GM10248 (cell line): ENCODE measurements at regions not wholly inside any gene's neighbourhood (a gene's known extent, or its start where the extent isn't known, plus 50 kb on each side); places are given as distances from the start of the nearest gene placed in this dataset.

Experiments used
- CTCF ChIA-PET: fragments of 300-600 bp; sonication (Branson Sonifier 250); formaldehyde crosslinking; extraction: SDS; loops from one replicate; lab custom pipeline; 2021; ENCODE audit warnings: antibody characterized with exemption; lab: Yijun Ruan, JAX
- POLR2A ChIA-PET: fragments of 350-650 bp; sonication (Branson Sonifier 250); formaldehyde crosslinking; extraction: SDS; loops from one replicate; lab custom pipeline; 2020; ENCODE audit warnings: antibody characterized with exemption; lab: Yijun Ruan, JAX
- DNase-seq: peaks from one replicate; pipeline ENCODE4 v3.0.0; 2012; ENCODE audit errors: extremely low spot score
- CTCF ChIP-seq: IDR thresholded peaks from 2 replicates; pipeline ENCODE4 v1.5.1; 2012; ENCODE audit warnings: mild to moderate bottlenecking, low read depth; ENCODE audit errors: extremely low read depth, missing control alignments, control extremely low read depth

GRCh38 chr10:130394832-130395231 lies 258.6 kb downstream of the GLRX3 start:
- ChIA-PET CTCF (no interaction called here), POLR2A (no interaction called here)
- no peak for DNase-seq
- TF ChIP-seq CTCF, result no peak

- POLR2A ChIA-PET, result no interaction called here
- CTCF ChIA-PET, result no interaction called here
- no peak for TF ChIP-seq CTCF
- no peak for DNase-seq
Observed at GRCh38 chr10:130395248-130395936, 259.2 kb downstream of the GLRX3 start.

GRCh38 chr10:130396044-130396443 lies 259.9 kb downstream of the GLRX3 start:
- ChIA-PET POLR2A (no interaction called here), CTCF (no interaction called here)
- no peak for TF ChIP-seq CTCF
- DNase-seq, result no peak

- POLR2A ChIA-PET, result no interaction called here
- CTCF ChIA-PET, result no interaction called here
- DNase-seq, result no peak
- TF ChIP-seq CTCF, result no peak
Observed at GRCh38 chr10:130398090-130398994, 262.2 kb downstream of the GLRX3 start.

- ChIA-PET POLR2A (no interaction called here), CTCF (interaction anchor here (2.1 kb wide), 1 partner anchor 9 kb away, joined by 4 read pairs; no protein-coding TSS in a partner anchor)
- no peak for TF ChIP-seq CTCF
- DNase-seq, result no peak
Observed at GRCh38 chr10:130399425-130399950, 263.3 kb downstream of the GLRX3 start.

GRCh38 chr10:130400890-130401289 lies 264.7 kb downstream of the GLRX3 start:
- TF ChIP-seq CTCF, result no peak
- ChIA-PET POLR2A (no interaction called here), CTCF (interaction anchor here (2.1 kb wide), 1 partner anchor 11 kb away, joined by 4 read pairs; no protein-coding TSS in a partner anchor)
- DNase-seq, result no peak
